Omental fat pad (tissue), 3 donors: ENCODE measurements at regions not wholly inside any gene's neighbourhood (a gene's known extent, or its start where the extent isn't known, plus 50 kb on each side); places are given as distances from the start of the nearest gene placed in this dataset.
A peak's percentile ranks its signal among the peaks of the same experiment; 100 is the strongest.

Experiments
- ATAC-seq: fragments of 150-250 bp; one replicate; pipeline ENCODE4 v1.9.1; 2016; ENCODE audit warnings: mild to moderate bottlenecking, moderate library complexity; ENCODE audit not compliant: low FRiP score
- DNase-seq: peaks from one replicate; pipeline ENCODE4 v3.0.0-alpha.2; 2019; ENCODE audit warnings: low spot score
- TF ChIP-seq, protein P1 (sequence below), 3 donors: fragments of 450-650 bp; IDR thresholded peaks; one replicate each; pipeline ENCODE4 v1.5.1; 2016 to 2017; ENCODE audit warnings: antibody characterized with exemption in 3 of 3, mild to moderate bottlenecking in 3 of 3, moderate library complexity in 2 of 3

DNA sequence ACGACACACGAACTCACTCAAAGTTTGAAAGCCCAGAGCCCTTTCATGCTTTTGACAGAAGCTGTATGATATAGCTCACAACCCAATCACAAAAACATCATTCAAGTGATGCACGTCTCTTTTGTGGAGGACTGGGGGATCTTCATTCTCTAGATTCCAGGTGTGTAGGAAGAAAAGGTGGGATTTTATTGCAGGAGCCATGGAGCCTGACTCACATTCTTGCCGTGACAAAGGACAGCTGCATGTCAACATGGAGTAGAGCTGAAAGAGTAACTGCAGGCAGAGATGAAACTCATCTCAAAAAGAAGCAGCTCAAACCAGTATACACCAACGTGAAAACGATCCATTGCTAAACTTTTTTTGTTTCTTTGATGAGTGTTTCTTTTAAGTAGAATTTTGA, 50.9 kb upstream of the PDE1A start:
- TF ChIP-seq, protein P1, sequence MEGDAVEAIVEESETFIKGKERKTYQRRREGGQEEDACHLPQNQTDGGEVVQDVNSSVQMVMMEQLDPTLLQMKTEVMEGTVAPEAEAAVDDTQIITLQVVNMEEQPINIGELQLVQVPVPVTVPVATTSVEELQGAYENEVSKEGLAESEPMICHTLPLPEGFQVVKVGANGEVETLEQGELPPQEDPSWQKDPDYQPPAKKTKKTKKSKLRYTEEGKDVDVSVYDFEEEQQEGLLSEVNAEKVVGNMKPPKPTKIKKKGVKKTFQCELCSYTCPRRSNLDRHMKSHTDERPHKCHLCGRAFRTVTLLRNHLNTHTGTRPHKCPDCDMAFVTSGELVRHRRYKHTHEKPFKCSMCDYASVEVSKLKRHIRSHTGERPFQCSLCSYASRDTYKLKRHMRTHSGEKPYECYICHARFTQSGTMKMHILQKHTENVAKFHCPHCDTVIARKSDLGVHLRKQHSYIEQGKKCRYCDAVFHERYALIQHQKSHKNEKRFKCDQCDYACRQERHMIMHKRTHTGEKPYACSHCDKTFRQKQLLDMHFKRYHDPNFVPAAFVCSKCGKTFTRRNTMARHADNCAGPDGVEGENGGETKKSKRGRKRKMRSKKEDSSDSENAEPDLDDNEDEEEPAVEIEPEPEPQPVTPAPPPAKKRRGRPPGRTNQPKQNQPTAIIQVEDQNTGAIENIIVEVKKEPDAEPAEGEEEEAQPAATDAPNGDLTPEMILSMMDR (IDR thresholded peaks at IDR 0.05), result no peak
- no peak for DNase-seq
- no peak for ATAC-seq

DNA sequence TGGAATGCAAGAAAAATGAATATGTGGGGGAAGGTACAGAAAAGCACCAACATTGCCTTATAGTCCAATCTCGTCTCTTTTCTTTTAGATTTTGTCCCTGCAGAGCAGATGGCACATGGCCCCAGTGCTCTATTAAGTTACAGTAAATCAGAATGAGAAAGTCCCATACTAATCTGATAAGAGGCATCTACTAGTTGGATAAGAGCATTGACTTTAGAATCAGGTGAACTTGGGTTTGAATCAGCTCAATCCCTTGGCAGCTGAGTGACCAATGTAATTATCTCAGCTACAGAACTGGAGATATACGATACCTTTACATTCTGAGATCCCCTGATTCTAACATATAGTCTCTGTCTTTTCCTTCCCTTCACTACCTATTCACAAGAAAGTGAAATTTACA, 54.8 kb upstream of the PDE1A start:
- TF ChIP-seq, protein P1 (IDR thresholded peaks at IDR 0.05), result no peak
- DNase-seq, result no peak
- ATAC-seq, result no peak

DNA sequence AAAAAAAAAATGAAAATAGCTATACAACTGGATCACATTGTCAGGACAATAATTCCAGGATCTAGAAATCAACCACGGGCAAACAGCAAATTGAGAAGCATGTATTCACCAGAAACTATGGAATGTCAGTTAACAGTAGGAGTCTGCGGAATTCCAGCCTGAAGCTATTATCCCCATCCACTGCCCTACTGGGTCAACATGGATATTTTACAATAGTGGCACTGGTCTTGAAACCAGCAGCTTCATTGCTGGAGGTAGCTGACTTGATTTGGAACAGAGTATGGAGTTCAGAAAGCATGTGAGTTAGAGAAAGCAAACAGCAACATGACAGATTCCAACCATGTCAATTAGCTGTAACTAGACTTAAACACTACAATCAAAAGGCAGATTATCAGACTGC, 55.7 kb upstream of the PDE1A start:
- no peak for DNase-seq
- no peak for ATAC-seq
- TF ChIP-seq, protein P1 (IDR thresholded peaks at IDR 0.05), result no peak

DNA sequence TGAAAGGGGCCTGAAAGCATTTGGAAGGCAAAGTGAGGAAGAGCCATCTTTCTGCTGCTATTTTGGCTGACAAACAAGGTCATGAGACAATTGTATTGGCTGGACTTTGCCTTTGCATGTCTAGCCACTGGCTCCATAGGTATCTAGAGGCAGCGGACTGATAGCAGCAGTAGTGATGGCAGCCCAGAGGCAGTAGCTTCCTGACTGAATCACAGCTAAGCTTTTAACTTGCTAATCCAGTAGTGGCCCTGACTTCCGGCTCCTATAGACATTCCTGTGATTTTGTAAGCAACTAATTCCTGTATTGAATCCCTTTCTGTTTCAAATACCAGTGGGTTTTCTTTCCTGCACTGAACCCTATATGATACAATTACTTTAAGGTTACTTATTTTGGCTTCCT, 69.8 kb upstream of the PDE1A start:
- ATAC-seq (no peak), DNase-seq (no peak)
- TF ChIP-seq, protein P1 (IDR thresholded peaks at IDR 0.05), result no peak

DNA sequence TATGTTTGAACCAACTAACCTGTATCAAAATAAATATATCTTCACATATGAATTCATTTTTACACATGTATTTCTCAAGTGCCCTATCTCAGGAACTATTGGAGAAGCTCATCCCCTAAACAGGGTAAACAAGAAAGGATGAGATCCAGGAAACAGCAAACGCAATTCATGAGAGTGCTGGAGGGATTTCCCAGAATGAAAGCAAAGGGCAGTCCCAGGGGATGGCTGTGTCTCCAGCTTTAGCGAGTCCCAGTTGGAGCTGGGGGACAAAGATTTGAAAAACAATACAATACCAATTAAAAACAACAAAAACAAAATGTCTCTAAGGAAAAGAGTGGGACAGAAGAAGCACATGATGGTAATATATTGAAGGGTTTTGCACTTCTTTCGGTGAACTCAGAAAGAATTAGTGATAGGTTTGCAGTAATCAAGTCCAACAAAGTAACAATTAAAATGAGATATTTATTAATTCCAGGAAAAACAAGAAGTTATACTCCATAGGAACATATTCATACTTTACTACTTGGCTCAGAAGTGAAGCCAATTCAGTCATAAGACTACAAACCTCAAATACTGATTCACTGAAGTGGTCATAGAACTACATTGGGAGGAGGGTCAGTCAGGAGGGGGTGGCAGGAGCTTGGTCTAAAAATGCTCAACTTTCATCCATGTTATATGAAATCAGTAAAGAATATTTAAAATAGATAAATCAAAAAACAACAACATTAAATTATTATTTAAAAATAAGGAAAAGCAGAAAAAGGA, 73.1 kb upstream of the PDE1A start:
- no peak for ATAC-seq
- TF ChIP-seq, protein P1 (IDR thresholded peaks at IDR 0.05), result no peak
- DNase-seq, result no peak

DNA sequence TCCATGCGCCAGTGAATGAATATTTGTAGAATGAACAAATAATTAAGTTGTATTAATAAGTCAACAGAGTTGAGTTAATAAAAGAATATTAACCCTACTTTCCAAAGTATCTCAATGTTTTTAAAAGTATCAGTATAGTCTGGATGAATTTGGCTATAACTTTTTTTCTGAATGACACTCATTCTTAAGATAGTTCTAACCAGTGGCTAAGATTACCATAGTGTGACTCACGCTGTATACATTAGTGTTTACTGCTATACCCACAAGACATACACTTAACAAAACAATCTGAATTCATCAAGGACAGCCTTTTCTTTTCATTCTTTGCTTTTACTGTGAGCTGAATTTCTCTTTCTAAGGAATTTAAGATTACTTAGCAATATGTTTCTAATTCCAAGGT, 77.0 kb upstream of the PDE1A start:
- no peak for DNase-seq
- no peak for ATAC-seq
- TF ChIP-seq, protein P1 (IDR thresholded peaks at IDR 0.05), result no peak

DNA sequence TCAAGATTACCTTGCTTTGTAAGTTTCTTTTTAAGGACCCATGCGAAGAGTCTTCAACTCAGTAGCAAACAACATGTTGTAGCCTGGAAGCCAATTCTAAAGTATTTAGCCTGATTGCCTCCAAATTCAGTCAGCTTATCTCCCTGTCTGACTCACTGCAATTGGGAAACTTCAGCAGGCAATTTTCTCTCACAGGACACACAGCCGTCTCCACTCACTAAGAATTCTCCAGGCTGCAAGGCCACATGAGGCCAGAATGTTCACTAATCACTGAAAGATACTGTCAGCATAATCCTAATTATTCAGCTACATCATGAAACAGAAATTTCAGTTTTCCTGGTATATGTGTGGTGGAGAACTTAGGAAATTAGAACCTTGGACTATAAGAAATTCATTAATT, 78.1 kb upstream of the PDE1A start:
- no peak for DNase-seq
- TF ChIP-seq, protein P1 (IDR thresholded peaks at IDR 0.05), result no peak
- ATAC-seq, result peak; percentile 96
